ENCODE measurements at regions not wholly inside any gene's neighbourhood (a gene's known extent, or its start where the extent isn't known, plus 50 kb on each side); places are given as distances from the start of the nearest gene placed in this dataset.
"Not testable (repeated sequence)": the region's sequence is repeated elsewhere in the genome, so short reads cannot be mapped to it uniquely, and the experiment has no call there.

GRCh38 chr10:8158193-8159071 lies 103.9 kb downstream of the GATA3 start:
- no peaks in the 10 kb centered on the region for H3K36me3 Mint-ChIP-seq (ENCODE audit: low read depth)
- peaks cover 18% of the 10 kb centered on the region for H3K27me3 Mint-ChIP-seq
- H3K4me3 Mint-ChIP-seq = no peak overlapping the region
- H3K9me3 Mint-ChIP-seq = peaks cover 16% of the 10 kb centered on the region
- H3K27ac Mint-ChIP-seq = no peak overlapping the region
- intact Hi-C loops (cut with micrococcal nuclease) = no loop called here
- DNase-seq = no peak
- peaks cover 17% of the 10 kb centered on the region for H3K4me1 Mint-ChIP-seq

DNA sequence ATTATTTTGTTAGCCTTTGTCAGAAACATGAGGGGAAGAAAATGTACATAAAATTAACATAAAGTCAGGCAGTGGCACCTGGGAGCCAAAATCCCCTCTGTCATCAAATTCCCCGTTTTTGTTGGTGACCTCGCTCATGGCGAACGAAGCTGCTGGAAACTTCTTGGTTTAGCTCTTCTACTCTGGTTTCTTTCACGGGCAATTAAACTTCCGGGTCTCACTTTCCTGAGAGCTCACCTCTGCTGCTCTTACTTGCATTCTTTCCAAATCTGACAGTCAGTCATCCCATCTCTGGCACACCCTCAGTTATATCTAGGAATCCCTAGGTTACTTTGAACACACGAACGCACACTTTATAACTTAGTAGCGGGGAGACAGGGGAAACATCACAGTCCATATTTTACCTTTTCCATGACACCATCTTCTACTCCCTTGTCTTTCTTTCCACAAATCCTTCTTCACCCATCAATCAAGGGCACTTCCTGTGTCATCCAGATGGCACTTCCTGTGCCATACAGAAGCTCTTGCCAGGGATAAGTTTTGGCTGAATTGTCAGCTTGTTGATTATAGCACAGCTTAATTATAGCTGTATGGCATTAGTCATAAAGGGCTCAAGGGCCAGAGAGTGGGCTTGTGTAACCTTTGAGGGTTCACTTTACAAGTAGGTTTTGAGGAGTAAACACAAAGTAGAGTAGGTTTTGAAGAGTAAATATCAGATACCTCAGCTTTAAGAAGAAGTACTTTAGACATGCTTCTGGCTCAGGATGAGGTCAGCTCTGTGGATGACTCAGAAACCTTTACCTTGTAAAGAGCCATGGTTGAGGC lies 105.1 kb downstream of the GATA3 start:
- DNase-seq = no peak
- Mint-ChIP-seq H3K27me3 (peaks cover 13% of the 10 kb centered on the region), H3K27ac (peak overlapping the region; percentile 68), H3K4me1 (peaks cover 14% of the 10 kb centered on the region), H3K4me3 (no peak overlapping the region), H3K9me3 (peaks cover 17% of the 10 kb centered on the region), H3K36me3 (ENCODE audit: low read depth) (no peaks in the 10 kb centered on the region)
- intact Hi-C loops (cut with micrococcal nuclease) = no loop called here

DNA sequence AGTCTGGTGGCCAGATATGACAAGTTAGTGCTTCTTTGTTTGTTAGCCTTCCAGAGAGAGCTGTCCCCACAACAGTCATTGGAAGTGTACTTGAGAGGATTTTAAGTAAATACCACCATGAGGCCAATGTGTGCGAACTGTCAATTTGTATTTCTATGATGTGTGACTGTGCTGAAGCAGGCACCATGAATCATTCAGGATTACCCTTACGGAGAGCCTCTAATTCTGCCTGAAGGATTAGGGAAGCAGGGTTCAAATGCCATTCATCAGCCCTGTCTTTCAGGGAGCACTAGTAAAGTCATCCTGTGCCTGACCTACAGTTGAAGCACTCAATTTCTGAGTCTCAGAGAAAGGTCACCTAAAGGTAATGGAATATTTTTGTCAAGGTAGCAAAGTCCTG lies 109.3 kb downstream of the GATA3 start:
- Mint-ChIP-seq H3K9me3 (peaks cover 37% of the 10 kb centered on the region), H3K36me3 (ENCODE audit: low read depth) (peaks cover 6% of the 10 kb centered on the region), H3K27ac (no peak overlapping the region), H3K4me1 (peaks cover 12% of the 10 kb centered on the region), H3K27me3 (peaks cover 10% of the 10 kb centered on the region), H3K4me3 (no peak overlapping the region)
- intact Hi-C loops (cut with micrococcal nuclease) = no loop called here
- DNase-seq = no peak

DNA sequence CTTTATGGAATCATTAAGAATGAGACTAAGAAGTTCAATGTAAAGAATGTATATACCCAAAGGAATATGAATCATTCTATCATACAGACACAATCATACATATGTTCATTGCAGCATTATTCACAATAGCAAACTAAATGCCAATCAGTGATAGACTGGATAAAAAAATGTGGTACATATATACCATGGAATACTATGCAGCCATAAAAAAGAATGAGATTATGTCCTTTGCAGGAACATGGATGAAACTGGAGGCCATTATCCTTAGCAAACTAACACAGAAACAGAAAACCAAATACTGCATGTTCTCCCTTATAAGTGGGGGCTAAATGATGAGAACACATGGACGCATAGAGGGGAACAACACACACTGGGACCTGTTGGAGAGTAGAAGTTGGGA lies 110.2 kb downstream of the GATA3 start:
- H3K4me1 Mint-ChIP-seq; DNase-seq; H3K27ac Mint-ChIP-seq; intact Hi-C loops (cut with micrococcal nuclease); H3K4me3 Mint-ChIP-seq; H3K36me3 Mint-ChIP-seq (ENCODE audit: low read depth); H3K27me3 Mint-ChIP-seq: not testable (repeated sequence)
- H3K9me3 Mint-ChIP-seq = peaks cover 40% of the 10 kb centered on the region

DNA sequence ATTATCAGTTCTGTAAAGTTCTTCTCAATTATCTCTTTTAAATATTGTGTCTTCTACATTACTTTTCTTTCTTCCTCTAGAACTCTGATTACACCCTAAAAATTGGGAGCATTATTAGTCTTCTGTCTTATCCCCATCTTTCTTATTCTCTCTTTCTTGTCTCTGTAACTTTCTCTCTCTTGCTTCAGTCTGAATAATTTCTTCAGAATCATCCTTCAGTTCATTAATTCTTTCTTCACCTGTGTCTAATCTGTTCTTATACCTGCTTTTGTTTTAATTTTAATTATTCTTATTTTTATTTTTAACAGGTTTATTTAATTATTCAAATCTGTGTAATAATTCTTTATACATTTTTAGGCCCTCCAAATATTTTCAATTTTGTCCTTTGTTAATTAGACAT lies 114.3 kb downstream of the GATA3 start:
- Mint-ChIP-seq H3K4me3 (no peak overlapping the region), H3K9me3 (peaks cover 43% of the 10 kb centered on the region), H3K36me3 (ENCODE audit: low read depth) (peaks cover 12% of the 10 kb centered on the region), H3K4me1 (peaks cover 6% of the 10 kb centered on the region), H3K27ac (no peak overlapping the region), H3K27me3 (peaks cover 9% of the 10 kb centered on the region)
- intact Hi-C loops (cut with micrococcal nuclease) = no loop called here
- no peak for DNase-seq

- Mint-ChIP-seq H3K4me1 (peaks cover 6% of the 10 kb centered on the region), H3K27me3 (peaks cover 9% of the 10 kb centered on the region), H3K9me3 (peaks cover 34% of the 10 kb centered on the region), H3K27ac (no peak overlapping the region), H3K4me3 (no peak overlapping the region), H3K36me3 (ENCODE audit: low read depth) (peaks cover 7% of the 10 kb centered on the region)
- intact Hi-C loops (cut with micrococcal nuclease) = no loop called here
- no peak for DNase-seq
These were observed 116.5 kb downstream of the GATA3 start for GRCh38 chr10:8171008-8171407.

- peaks cover 6% of the 10 kb centered on the region for H3K27me3 Mint-ChIP-seq
- intact Hi-C loops (cut with micrococcal nuclease) = no loop called here
These were observed 118.1 kb downstream of the GATA3 start for GRCh38 chr10:8172604-8173003.

DNA sequence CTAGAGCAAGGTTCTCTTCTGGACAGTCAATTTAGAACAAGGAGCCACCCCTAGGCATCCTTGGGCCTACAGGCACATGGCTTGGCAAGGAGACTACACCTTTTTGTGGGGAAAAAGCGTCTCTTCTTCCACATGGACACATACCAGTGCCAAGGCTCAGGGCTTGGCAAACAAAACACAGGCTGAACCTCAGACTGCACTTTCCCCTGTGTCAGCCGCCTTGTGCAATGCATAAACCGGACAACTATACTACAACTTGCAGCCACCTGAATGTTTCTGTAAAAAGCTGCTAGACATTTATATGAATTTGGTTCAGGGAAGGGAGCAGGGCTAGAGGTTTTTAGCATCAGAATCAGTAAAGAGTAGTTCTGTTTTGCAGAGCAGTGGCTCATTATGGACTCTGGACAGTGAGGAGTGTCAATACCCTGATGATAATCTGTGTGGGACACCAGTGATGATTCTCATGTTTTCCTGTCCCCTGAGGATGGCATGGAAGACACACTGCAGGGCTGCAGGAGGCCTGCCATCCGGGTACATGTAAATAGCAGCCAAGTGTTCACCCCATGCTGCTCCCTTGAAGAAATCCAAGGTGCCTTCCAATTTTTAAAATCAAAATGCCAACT lies 118.9 kb downstream of the GATA3 start:
- H3K27ac Mint-ChIP-seq = no peak overlapping the region
- H3K4me3 Mint-ChIP-seq = no peak overlapping the region
- H3K9me3 Mint-ChIP-seq = peaks cover 30% of the 10 kb centered on the region
- DNase-seq = no peak
- intact Hi-C loops (cut with micrococcal nuclease) = no loop called here
- peaks cover 6% of the 10 kb centered on the region for H3K27me3 Mint-ChIP-seq
- peaks cover 6% of the 10 kb centered on the region for H3K4me1 Mint-ChIP-seq
- H3K36me3 Mint-ChIP-seq (ENCODE audit: low read depth) = peaks cover 6% of the 10 kb centered on the region

More at GRCh38 chr10:8172604-8173003, 118.1 kb downstream of the GATA3 start:
- Mint-ChIP-seq H3K27ac (no peak overlapping the region), H3K4me3 (no peak overlapping the region), H3K36me3 (ENCODE audit: low read depth) (peaks cover 6% of the 10 kb centered on the region), H3K9me3 (peaks cover 29% of the 10 kb centered on the region), H3K4me1 (peaks cover 6% of the 10 kb centered on the region)
- no peak for DNase-seq

DNA sequence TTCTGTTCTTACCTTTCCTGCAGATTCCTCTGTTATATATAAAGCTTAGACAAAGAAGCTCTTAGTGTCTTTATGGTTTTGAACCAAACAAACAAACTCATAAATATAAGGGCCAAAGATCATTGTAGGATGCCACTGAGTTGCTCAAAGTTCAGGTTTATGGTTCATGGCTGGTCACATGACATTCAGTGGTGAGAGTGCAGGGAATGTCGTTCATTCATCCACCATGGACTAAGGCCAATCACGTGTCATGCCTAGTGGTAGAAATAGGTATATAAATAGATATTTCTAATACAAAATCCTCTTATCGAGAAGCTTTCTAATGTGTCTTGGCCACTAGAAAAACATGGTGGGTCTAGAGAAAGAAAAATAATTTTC lies 119.4 kb downstream of the GATA3 start:
- intact Hi-C loops (cut with micrococcal nuclease) = no loop called here
- peaks cover 26% of the 10 kb centered on the region for H3K9me3 Mint-ChIP-seq
- peaks cover 6% of the 10 kb centered on the region for H3K36me3 Mint-ChIP-seq (ENCODE audit: low read depth)
- no peak overlapping the region for H3K4me3 Mint-ChIP-seq
- H3K27ac Mint-ChIP-seq = no peak overlapping the region
- DNase-seq = no peak
- peaks cover 6% of the 10 kb centered on the region for H3K4me1 Mint-ChIP-seq
- peaks cover 4% of the 10 kb centered on the region for H3K27me3 Mint-ChIP-seq

DNA sequence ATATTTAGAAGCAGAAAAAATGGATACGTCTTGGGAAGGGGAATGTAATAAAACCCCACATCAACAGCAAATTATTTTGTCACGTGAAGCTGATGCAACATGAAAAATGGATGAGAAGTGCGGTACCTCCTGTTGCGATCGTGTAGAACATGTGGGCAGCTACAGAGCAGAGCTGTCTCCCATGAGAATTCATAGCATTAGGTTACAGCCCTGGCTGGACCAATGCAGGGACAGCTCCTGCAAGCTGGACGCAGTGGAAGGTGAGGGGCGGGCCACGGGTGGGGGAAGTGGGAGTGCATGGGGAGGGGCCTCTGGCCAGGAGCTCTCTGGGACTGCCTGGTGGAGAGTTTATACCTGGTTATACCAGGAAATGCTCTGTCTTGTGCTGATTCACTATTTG lies 120.3 kb downstream of the GATA3 start:
- peaks cover 6% of the 10 kb centered on the region for H3K4me1 Mint-ChIP-seq
- intact Hi-C loops (cut with micrococcal nuclease) = no loop called here

DNA sequence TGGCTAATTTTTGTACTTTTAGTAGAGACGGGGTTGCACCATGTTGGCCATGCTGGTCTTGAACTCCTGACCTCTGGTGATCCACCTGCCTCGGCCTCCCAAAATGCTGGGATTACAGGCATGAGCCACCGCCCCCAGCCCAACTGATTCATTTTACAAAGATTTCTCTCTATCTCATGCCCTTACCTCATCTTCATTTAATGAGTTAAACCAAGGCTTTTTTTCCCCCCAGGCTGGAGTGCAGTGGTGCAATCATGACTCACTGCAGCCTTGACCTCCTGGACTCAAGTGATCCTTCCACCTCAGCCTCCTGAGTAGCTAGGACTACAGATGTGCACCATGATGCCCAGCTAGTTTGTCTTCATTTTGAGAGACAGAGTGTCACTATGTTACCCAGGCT lies 123.0 kb downstream of the GATA3 start:
- H3K27ac Mint-ChIP-seq; intact Hi-C loops (cut with micrococcal nuclease); H3K36me3 Mint-ChIP-seq (ENCODE audit: low read depth); DNase-seq; H3K4me1 Mint-ChIP-seq; H3K4me3 Mint-ChIP-seq; H3K9me3 Mint-ChIP-seq: not testable (repeated sequence)
- H3K27me3 Mint-ChIP-seq = peaks cover 12% of the 10 kb centered on the region

More for the DNA sequence above, 120.3 kb downstream of the GATA3 start:
- H3K4me3 Mint-ChIP-seq = no peak overlapping the region
- peaks cover 19% of the 10 kb centered on the region for H3K9me3 Mint-ChIP-seq
- H3K36me3 Mint-ChIP-seq (ENCODE audit: low read depth) = peaks cover 3% of the 10 kb centered on the region
- H3K27ac Mint-ChIP-seq = no peak overlapping the region
- DNase-seq = no peak
- H3K27me3 Mint-ChIP-seq = peaks cover 5% of the 10 kb centered on the region

GRCh38 chr10:8179773-8180172 lies 125.3 kb downstream of the GATA3 start:
- peaks cover 14% of the 10 kb centered on the region for H3K4me1 Mint-ChIP-seq
- not testable (repeated sequence) for H3K4me3 Mint-ChIP-seq; H3K27ac Mint-ChIP-seq; H3K36me3 Mint-ChIP-seq (ENCODE audit: low read depth); DNase-seq; H3K9me3 Mint-ChIP-seq
- peaks cover 11% of the 10 kb centered on the region for H3K27me3 Mint-ChIP-seq
- intact Hi-C loops (cut with micrococcal nuclease) = loop anchor here (5.0 kb wide), 1 partner anchor 48 kb away; no protein-coding TSS in a partner anchor

DNA sequence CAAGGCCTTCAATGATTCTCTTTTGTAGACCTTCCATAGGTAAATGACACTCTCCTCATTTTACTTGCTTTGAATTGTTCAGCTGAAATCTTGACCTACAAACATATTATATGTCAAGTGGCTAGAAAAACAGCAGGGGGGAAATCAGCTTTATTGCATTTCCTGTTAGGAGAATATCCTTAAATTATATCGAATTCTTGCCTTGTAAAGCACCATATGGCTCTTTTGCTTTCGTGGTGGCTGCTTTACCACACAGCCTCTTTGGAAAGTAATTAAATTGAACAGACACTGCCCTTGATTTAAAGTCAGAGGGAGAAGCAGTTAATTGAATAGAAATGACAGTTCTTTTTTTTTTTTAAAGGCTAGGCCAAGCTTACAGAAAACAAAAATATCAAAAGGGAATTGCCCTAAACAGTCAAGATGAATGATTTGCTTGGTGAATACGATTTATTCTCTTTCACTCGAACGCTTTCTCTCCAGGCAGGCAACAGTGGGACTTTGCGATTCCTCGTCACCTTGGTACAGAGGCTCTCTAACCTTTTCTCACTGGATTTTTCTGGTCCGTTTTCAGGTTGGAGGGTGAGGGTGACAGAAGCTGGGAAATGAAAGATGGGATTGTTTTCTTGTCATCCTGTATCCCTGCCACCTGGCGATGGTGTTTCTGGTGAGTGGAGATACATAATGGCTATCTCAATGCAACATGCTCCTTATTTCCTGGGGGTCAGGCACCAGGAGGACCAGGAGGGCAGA lies 126.0 kb downstream of the GATA3 start:
- Mint-ChIP-seq H3K27ac (peak overlapping the region; percentile 28), H3K36me3 (ENCODE audit: low read depth) (no peaks in the 10 kb centered on the region), H3K9me3 (peaks cover 4% of the 10 kb centered on the region), H3K27me3 (peaks cover 13% of the 10 kb centered on the region), H3K4me3 (no peak overlapping the region), H3K4me1 (peaks cover 14% of the 10 kb centered on the region)
- no peak for DNase-seq
- intact Hi-C loops (cut with micrococcal nuclease) = loop anchor here (5.0 kb wide), 1 partner anchor 47 kb away; no protein-coding TSS in a partner anchor

All from activated CD4-positive, alpha-beta T cell treated with anti-CD3 and anti-CD28 coated beads, Interleukin-2, amount 10 ng/mL, durations not matched to agents 24 days and 14 days (primary cell).